Erythroblast (primary cell): ENCODE measurements at regions not wholly inside any gene's neighbourhood (a gene's known extent, or its start where the extent isn't known, plus 50 kb on each side); places are given as distances from the start of the nearest gene placed in this dataset.

Experiments used
- GATA1 ChIP-seq: IDR thresholded peaks from 2 replicates; pipeline ENCODE4 v1.6.1; 2011; ENCODE audit warnings: low read depth, mild to moderate bottlenecking, control low read depth, low read length, moderate library complexity
- POLR2A ChIP-seq: IDR thresholded peaks from 2 replicates; pipeline ENCODE4 v1.6.1; 2011; ENCODE audit warnings: mild to moderate bottlenecking, low read length

GRCh38 chr10:63987212-63987611 lies 466.0 kb downstream of the REEP3 start:
- TF ChIP-seq POLR2A (no peak), GATA1 (no peak)
